GM23338 (cell line): ENCODE measurements at regions not wholly inside any gene's neighbourhood (a gene's known extent, or its start where the extent isn't known, plus 50 kb on each side); places are given as distances from the start of the nearest gene placed in this dataset.

Experiments used
- CREB1 ChIP-seq: fragments of 250-450 bp; sonication (Bioruptor Pico); IDR thresholded peaks from 2 replicates; pipeline ENCODE4 v1.5.0; 2020; ENCODE audit warnings: low read depth, mild to moderate bottlenecking, moderate library complexity
- EZH2 ChIP-seq: fragments of 200-600 bp; sonication (generic); IDR thresholded peaks from one replicate; pipeline ENCODE4 v1.8.0; 2017; ENCODE audit warnings: antibody characterized with exemption, mild to moderate bottlenecking, low read depth; ENCODE audit not compliant: unreplicated experiment
- EZH2phosphoT487 ChIP-seq: fragments of 200-600 bp; sonication (generic); IDR thresholded peaks from one replicate; pipeline ENCODE4 v1.8.1; 2018; ENCODE audit warnings: antibody characterized with exemption; ENCODE audit not compliant: unreplicated experiment
- JUNB ChIP-seq: IDR thresholded peaks from one replicate; pipeline ENCODE4 v1.6.1; 2016; ENCODE audit warnings: antibody characterized with exemption; ENCODE audit not compliant: unreplicated experiment
- NANOG ChIP-seq: IDR thresholded peaks from 2 replicates; pipeline ENCODE4 v1.6.1; 2016; ENCODE audit warnings: antibody characterized with exemption, borderline replicate concordance
- POLR2AphosphoS5 ChIP-seq: IDR thresholded peaks from 2 replicates; pipeline ENCODE4 v1.6.1; 2016; ENCODE audit warnings: antibody characterized with exemption, low read depth
- STAT1 ChIP-seq: IDR thresholded peaks from one replicate; pipeline ENCODE4 v1.6.1; 2016; ENCODE audit warnings: antibody characterized with exemption; ENCODE audit not compliant: unreplicated experiment
- ZNF114 ChIP-seq: fragments of 250-450 bp; sonication (Bioruptor Pico); IDR thresholded peaks from 2 replicates; pipeline ENCODE4 v1.5.0; 2020; ENCODE audit warnings: mild to moderate bottlenecking, moderate library complexity
- ZNF331 ChIP-seq: fragments of 250-450 bp; sonication (Bioruptor Pico); IDR thresholded peaks from 2 replicates; pipeline ENCODE4 v1.5.0; 2020; ENCODE audit warnings: low read depth, mild to moderate bottlenecking, moderate library complexity
- TF ChIP-seq, protein P1 (sequence below), 2 experiments: fragments of 200-600 bp in 1 of 2; sonication (generic) in 1 of 2; conservative IDR thresholded peaks; 2 replicates each; pipeline versions ENCODE4 v1.5.1 to v1.6.1; 2016 to 2017; ENCODE audit warnings: antibody characterized with exemption in 2 of 2, low read depth in 2 of 2, mild to moderate bottlenecking in 2 of 2, moderate library complexity in 1 of 2
- TF ChIP-seq, protein P2 (sequence below): IDR thresholded peaks from one replicate; pipeline ENCODE4 v1.6.1; 2018; ENCODE audit warnings: antibody characterized with exemption; ENCODE audit not compliant: unreplicated experiment
- TF ChIP-seq, protein P3 (sequence below): IDR thresholded peaks from 2 replicates; pipeline ENCODE4 v1.6.1; 2016; ENCODE audit warnings: antibody characterized with exemption
- TF ChIP-seq, protein P4 (sequence below): fragments of 250-450 bp; sonication (Bioruptor Pico); IDR thresholded peaks from 2 replicates; pipeline ENCODE4 v1.5.0; 2020; ENCODE audit warnings: mild to moderate bottlenecking, moderate library complexity

DNA sequence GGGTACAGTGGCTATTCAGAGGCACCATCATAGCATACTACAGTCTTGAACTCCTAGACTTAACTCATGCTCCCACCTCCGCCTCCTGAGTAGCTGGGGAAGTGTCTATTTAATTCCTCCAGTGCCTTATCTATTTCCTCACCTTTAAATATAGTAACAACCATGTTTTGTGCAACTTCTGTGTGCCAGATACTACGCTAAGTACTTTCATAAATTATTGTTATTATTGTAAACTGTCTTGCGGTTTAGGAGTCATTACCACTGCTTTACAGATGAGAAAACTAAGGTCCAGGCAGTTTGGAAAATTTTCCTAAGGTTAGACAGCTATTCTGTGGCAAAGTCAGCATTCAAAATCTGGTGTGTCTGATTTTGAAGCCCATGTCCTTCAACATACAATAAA lies 359.1 kb upstream of the XYLT1 start:
- TF ChIP-seq POLR2AphosphoS5 (no peak), EZH2 (no peak), CREB1 (CRISPR knock-in tag) (no peak), STAT1 (no peak), EZH2phosphoT487 (no peak), ZNF114 (CRISPR knock-in tag) (no peak), JUNB (no peak), ZNF331 (CRISPR knock-in tag) (no peak), NANOG (no peak)
- TF ChIP-seq, protein P1, sequence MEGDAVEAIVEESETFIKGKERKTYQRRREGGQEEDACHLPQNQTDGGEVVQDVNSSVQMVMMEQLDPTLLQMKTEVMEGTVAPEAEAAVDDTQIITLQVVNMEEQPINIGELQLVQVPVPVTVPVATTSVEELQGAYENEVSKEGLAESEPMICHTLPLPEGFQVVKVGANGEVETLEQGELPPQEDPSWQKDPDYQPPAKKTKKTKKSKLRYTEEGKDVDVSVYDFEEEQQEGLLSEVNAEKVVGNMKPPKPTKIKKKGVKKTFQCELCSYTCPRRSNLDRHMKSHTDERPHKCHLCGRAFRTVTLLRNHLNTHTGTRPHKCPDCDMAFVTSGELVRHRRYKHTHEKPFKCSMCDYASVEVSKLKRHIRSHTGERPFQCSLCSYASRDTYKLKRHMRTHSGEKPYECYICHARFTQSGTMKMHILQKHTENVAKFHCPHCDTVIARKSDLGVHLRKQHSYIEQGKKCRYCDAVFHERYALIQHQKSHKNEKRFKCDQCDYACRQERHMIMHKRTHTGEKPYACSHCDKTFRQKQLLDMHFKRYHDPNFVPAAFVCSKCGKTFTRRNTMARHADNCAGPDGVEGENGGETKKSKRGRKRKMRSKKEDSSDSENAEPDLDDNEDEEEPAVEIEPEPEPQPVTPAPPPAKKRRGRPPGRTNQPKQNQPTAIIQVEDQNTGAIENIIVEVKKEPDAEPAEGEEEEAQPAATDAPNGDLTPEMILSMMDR (conservative IDR thresholded peaks at IDR 0.05; ENCODE audit: low read depth in 2 of 2) = no peak
- TF ChIP-seq, protein P2, sequence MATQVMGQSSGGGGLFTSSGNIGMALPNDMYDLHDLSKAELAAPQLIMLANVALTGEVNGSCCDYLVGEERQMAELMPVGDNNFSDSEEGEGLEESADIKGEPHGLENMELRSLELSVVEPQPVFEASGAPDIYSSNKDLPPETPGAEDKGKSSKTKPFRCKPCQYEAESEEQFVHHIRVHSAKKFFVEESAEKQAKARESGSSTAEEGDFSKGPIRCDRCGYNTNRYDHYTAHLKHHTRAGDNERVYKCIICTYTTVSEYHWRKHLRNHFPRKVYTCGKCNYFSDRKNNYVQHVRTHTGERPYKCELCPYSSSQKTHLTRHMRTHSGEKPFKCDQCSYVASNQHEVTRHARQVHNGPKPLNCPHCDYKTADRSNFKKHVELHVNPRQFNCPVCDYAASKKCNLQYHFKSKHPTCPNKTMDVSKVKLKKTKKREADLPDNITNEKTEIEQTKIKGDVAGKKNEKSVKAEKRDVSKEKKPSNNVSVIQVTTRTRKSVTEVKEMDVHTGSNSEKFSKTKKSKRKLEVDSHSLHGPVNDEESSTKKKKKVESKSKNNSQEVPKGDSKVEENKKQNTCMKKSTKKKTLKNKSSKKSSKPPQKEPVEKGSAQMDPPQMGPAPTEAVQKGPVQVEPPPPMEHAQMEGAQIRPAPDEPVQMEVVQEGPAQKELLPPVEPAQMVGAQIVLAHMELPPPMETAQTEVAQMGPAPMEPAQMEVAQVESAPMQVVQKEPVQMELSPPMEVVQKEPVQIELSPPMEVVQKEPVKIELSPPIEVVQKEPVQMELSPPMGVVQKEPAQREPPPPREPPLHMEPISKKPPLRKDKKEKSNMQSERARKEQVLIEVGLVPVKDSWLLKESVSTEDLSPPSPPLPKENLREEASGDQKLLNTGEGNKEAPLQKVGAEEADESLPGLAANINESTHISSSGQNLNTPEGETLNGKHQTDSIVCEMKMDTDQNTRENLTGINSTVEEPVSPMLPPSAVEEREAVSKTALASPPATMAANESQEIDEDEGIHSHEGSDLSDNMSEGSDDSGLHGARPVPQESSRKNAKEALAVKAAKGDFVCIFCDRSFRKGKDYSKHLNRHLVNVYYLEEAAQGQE = no peak
- TF ChIP-seq, protein P3, sequence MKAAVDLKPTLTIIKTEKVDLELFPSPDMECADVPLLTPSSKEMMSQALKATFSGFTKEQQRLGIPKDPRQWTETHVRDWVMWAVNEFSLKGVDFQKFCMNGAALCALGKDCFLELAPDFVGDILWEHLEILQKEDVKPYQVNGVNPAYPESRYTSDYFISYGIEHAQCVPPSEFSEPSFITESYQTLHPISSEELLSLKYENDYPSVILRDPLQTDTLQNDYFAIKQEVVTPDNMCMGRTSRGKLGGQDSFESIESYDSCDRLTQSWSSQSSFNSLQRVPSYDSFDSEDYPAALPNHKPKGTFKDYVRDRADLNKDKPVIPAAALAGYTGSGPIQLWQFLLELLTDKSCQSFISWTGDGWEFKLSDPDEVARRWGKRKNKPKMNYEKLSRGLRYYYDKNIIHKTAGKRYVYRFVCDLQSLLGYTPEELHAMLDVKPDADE = no peak
- TF ChIP-seq, protein P4, sequence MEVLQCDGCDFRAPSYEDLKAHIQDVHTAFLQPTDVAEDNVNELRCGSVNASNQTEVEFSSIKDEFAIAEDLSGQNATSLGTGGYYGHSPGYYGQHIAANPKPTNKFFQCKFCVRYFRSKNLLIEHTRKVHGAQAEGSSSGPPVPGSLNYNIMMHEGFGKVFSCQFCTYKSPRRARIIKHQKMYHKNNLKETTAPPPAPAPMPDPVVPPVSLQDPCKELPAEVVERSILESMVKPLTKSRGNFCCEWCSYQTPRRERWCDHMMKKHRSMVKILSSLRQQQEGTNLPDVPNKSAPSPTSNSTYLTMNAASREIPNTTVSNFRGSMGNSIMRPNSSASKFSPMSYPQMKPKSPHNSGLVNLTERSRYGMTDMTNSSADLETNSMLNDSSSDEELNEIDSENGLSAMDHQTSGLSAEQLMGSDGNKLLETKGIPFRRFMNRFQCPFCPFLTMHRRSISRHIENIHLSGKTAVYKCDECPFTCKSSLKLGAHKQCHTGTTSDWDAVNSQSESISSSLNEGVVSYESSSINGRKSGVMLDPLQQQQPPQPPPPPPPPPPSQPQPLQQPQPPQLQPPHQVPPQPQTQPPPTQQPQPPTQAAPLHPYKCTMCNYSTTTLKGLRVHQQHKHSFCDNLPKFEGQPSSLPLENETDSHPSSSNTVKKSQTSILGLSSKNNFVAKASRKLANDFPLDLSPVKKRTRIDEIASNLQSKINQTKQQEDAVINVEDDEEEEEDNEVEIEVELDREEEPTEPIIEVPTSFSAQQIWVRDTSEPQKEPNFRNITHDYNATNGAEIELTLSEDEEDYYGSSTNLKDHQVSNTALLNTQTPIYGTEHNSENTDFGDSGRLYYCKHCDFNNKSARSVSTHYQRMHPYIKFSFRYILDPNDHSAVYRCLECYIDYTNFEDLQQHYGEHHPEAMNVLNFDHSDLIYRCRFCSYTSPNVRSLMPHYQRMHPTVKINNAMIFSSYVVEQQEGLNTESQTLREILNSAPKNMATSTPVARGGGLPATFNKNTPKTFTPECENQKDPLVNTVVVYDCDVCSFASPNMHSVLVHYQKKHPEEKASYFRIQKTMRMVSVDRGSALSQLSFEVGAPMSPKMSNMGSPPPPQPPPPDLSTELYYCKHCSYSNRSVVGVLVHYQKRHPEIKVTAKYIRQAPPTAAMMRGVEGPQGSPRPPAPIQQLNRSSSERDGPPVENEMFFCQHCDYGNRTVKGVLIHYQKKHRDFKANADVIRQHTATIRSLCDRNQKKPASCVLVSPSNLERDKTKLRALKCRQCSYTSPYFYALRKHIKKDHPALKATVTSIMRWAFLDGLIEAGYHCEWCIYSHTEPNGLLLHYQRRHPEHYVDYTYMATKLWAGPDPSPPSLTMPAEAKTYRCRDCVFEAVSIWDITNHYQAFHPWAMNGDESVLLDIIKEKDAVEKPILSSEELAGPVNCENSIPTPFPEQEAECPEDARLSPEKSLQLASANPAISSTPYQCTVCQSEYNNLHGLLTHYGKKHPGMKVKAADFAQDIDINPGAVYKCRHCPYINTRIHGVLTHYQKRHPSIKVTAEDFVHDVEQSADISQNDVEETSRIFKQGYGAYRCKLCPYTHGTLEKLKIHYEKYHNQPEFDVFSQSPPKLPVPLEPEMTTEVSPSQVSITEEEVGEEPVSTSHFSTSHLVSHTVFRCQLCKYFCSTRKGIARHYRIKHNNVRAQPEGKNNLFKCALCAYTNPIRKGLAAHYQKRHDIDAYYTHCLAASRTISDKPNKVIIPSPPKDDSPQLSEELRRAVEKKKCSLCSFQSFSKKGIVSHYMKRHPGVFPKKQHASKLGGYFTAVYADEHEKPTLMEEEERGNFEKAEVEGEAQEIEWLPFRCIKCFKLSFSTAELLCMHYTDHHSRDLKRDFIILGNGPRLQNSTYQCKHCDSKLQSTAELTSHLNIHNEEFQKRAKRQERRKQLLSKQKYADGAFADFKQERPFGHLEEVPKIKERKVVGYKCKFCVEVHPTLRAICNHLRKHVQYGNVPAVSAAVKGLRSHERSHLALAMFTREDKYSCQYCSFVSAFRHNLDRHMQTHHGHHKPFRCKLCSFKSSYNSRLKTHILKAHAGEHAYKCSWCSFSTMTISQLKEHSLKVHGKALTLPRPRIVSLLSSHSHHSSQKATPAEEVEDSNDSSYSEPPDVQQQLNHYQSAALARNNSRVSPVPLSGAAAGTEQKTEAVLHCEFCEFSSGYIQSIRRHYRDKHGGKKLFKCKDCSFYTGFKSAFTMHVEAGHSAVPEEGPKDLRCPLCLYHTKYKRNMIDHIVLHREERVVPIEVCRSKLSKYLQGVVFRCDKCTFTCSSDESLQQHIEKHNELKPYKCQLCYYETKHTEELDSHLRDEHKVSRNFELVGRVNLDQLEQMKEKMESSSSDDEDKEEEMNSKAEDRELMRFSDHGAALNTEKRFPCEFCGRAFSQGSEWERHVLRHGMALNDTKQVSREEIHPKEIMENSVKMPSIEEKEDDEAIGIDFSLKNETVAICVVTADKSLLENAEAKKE = no peak
